NCI-H2171 treated with DMSO at 0.1 percent for 48 hours (cell line): ENCODE measurements at regions not wholly inside any gene's neighbourhood (a gene's known extent, or its start where the extent isn't known, plus 50 kb on each side); places are given as distances from the start of the nearest gene placed in this dataset.
"Not testable (repeated sequence)": the region's sequence is repeated elsewhere in the genome, so short reads cannot be mapped to it uniquely, and the experiment has no call there.

Experiments
- DNase-seq: peaks from one replicate; lab custom pipeline; 2025; lab: John Stamatoyannopoulos, UW

- not testable (repeated sequence) for DNase-seq
Measured at GRCh38 chr16:29328528-29328927, 78.0 kb downstream of the NPIPB11 start.

- not testable (repeated sequence) for DNase-seq
Measured at GRCh38 chr16:29327631-29328408, 78.7 kb downstream of the NPIPB11 start.

GRCh38 chr16:29326164-29327125 is 80.1 kb downstream of the NPIPB11 start:
- not testable (repeated sequence) for DNase-seq

GRCh38 chr16:29323725-29324124 is 82.8 kb downstream of the NPIPB11 start:
- DNase-seq: not testable (repeated sequence)

- DNase-seq: no peak
Measured at GRCh38 chr16:29321585-29321984, 84.9 kb downstream of the NPIPB11 start.

- DNase-seq: no peak
Measured at GRCh38 chr16:29321000-29321393, 85.5 kb downstream of the NPIPB11 start.

- DNase-seq: no peak
Measured at GRCh38 chr16:29320274-29320999, 86.1 kb downstream of the NPIPB11 start.

GRCh38 chr16:29319726-29320125 is 86.8 kb downstream of the NPIPB11 start:
- no peak for DNase-seq

GRCh38 chr16:29318561-29318968 is 87.9 kb downstream of the NPIPB11 start:
- not testable (repeated sequence) for DNase-seq

- DNase-seq: no peak
Measured at GRCh38 chr16:29318037-29318436, 88.5 kb downstream of the NPIPB11 start.

GRCh38 chr16:29317269-29317668 is 89.2 kb downstream of the NPIPB11 start:
- DNase-seq: no peak

- DNase-seq: peak; percentile 56
Measured at GRCh38 chr16:29316761-29317183, 89.7 kb downstream of the NPIPB11 start.

- no peak for DNase-seq
Measured at GRCh38 chr16:29315916-29316517, 90.5 kb downstream of the NPIPB11 start.

- no peak for DNase-seq
Measured at GRCh38 chr16:29315046-29315445, 91.5 kb downstream of the NPIPB11 start.

- no peak for DNase-seq
Measured at GRCh38 chr16:29314292-29314934, 92.1 kb downstream of the NPIPB11 start.

GRCh38 chr16:29313559-29314048 is 92.9 kb downstream of the NPIPB11 start:
- no peak for DNase-seq

GRCh38 chr16:29312835-29313558 is 93.5 kb downstream of the NPIPB11 start:
- DNase-seq: peak; percentile 86

- DNase-seq: not testable (repeated sequence)
Measured at GRCh38 chr16:29312345-29312675, 94.2 kb downstream of the NPIPB11 start.

- DNase-seq: no peak
Measured at GRCh38 chr16:29311461-29312344, 94.8 kb downstream of the NPIPB11 start.
